ENCODE measurements at regions not wholly inside any gene's neighbourhood (a gene's known extent, or its start where the extent isn't known, plus 50 kb on each side); places are given as distances from the start of the nearest gene placed in this dataset.

DNA sequence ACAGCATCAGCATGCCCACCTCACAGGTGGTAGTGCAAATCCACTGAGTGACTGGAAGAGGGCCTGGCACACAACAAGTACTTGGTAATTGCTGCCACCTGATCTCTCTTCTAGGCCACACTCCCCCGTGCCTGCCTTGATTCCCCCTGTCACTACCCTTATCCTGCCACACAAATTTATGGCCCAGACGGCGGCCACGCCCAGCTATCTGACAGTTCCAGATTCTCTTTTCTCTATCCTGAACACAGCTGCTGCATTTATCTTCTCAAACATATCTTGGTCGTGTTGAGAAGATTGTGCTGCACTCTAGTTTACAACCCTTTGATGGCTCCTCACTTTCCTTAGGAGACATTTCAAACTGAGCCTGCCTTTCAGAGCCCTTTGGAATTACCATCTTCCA is 585.2 kb downstream of the NTRK3 start:
- no peak overlapping the region for H2AK5ac ChIP-seq (ENCODE audit: low read depth, low read length)
- H2BK5ac ChIP-seq (ENCODE audit: low read depth, low read length, poor library complexity, severe bottlenecking), result no peak overlapping the region
- no peaks in the 10 kb centered on the region; the same call in 1 of the 2 replicates for H3K9me3 ChIP-seq (ENCODE audit: control insufficient read depth, insufficient read depth, low read length)
- H3K4me2 ChIP-seq (ENCODE audit: low read depth, low read length), result no peak overlapping the region
- H3K9ac ChIP-seq (ENCODE audit: low read depth, low read length), result no peak overlapping the region
- H4K91ac ChIP-seq (ENCODE audit: insufficient read depth, low read depth, low read length), result no peak overlapping the region
- no peak overlapping the region for H2BK15ac ChIP-seq (ENCODE audit: low read depth, low read length)
- H4K20me1 ChIP-seq (ENCODE audit: insufficient read depth, low read length), result no peaks in the 10 kb centered on the region
- WGBS, 2 experiments (ENCODE audit: extremely low coverage in 2 of 2, insufficient read length in 1 of 2), result 83% methylated on average over 3 of the region's 5 CpGs; no CpG with 5 or more reads in 1 of the 2 experiments
- H3K27me3 ChIP-seq (ENCODE audit: control insufficient read depth, insufficient read depth, low read length), result no peaks in the 10 kb centered on the region
- no peak overlapping the region for H2AK9ac ChIP-seq (replicated peaks; ENCODE audit: low read depth, low read length, poor library complexity)
- no peak overlapping the region for H2BK20ac ChIP-seq (ENCODE audit: low read depth, low read length)
- CTCF ChIA-PET, result no interaction called here
- no peak overlapping the region for H3K4me3 ChIP-seq (ENCODE audit: insufficient read depth, low read depth, low read length)
- H3K18ac ChIP-seq (ENCODE audit: low read depth, low read length), result no peak overlapping the region
- H3K27ac ChIP-seq (ENCODE audit: insufficient read depth, low read length), result no peak overlapping the region
- no peak for ATAC-seq (ENCODE audit: low read depth)
- no peak for TF ChIP-seq MAZ (IDR thresholded peaks at IDR 0.05; ENCODE audit: borderline replicate concordance, low read depth, low read length)
- no peak for TF ChIP-seq RFX5 (IDR thresholded peaks at IDR 0.05; ENCODE audit: low read depth, low read length)
- TF ChIP-seq, protein P1, sequence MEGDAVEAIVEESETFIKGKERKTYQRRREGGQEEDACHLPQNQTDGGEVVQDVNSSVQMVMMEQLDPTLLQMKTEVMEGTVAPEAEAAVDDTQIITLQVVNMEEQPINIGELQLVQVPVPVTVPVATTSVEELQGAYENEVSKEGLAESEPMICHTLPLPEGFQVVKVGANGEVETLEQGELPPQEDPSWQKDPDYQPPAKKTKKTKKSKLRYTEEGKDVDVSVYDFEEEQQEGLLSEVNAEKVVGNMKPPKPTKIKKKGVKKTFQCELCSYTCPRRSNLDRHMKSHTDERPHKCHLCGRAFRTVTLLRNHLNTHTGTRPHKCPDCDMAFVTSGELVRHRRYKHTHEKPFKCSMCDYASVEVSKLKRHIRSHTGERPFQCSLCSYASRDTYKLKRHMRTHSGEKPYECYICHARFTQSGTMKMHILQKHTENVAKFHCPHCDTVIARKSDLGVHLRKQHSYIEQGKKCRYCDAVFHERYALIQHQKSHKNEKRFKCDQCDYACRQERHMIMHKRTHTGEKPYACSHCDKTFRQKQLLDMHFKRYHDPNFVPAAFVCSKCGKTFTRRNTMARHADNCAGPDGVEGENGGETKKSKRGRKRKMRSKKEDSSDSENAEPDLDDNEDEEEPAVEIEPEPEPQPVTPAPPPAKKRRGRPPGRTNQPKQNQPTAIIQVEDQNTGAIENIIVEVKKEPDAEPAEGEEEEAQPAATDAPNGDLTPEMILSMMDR (conservative IDR thresholded peaks at IDR 0.05; ENCODE audit: low read depth, low read length), result no peak
- no peak for DNase-seq
- intact Hi-C loops (cut with micrococcal nuclease), result no loop called here
- no peak overlapping the region for H4K5ac ChIP-seq (ENCODE audit: low read depth, low read length)
- H3K4ac ChIP-seq (ENCODE audit: low read depth, low read length), result no peak overlapping the region
- H3K36me3 ChIP-seq (ENCODE audit: control insufficient read depth, insufficient read depth, low read length), result no peaks in the 10 kb centered on the region
- no peak overlapping the region for H2AFZ ChIP-seq (replicated peaks; ENCODE audit: low read length, poor library complexity)
- no peak overlapping the region for H3K56ac ChIP-seq (ENCODE audit: extremely low read depth, insufficient read depth, low read length)
- no peaks in the 10 kb centered on the region for H3K9me1 ChIP-seq (ENCODE audit: insufficient read depth, low read length)
- no peak overlapping the region for H3K23ac ChIP-seq (ENCODE audit: low read depth, low read length)
- no peaks in the 10 kb centered on the region for H3K4me1 ChIP-seq (ENCODE audit: control insufficient read depth, insufficient read depth, low read length)
- no TSS peak for BruUV-seq (replicated peaks)
- in situ Hi-C loops (cut with MboI; ENCODE audit: low sequenced_read_pairs), result loop anchor here (10.0 kb wide), 1 partner anchor 584 kb away; the partner anchor contains the start of gene NTRK3
- no peaks in the 10 kb centered on the region for H3K79me1 ChIP-seq (ENCODE audit: low read depth in 1 of 2, low read length in 2 of 2)
- POLR2A ChIA-PET (ENCODE audit: unreplicated experiment), result no interaction called here
- dilution Hi-C loops (cut with HindIII; ENCODE audit: low sequenced_read_pairs, unreplicated experiment), result no loop called here
- no peak overlapping the region for H4K8ac ChIP-seq (ENCODE audit: low read depth in 2 of 2, low read length in 2 of 2)
- no peak overlapping the region for H2BK120ac ChIP-seq (ENCODE audit: low read depth, low read length)
- no peak overlapping the region for H3K14ac ChIP-seq (replicated peaks; ENCODE audit: low read depth, low read length)
